Activated naive CD4-positive, alpha-beta T cell treated with anti-CD3 and anti-CD28 coated beads, Interleukin-2, amount 50 U/mL, for 72 hours (primary cell): ENCODE measurements at regions not wholly inside any gene's neighbourhood (a gene's known extent, or its start where the extent isn't known, plus 50 kb on each side); places are given as distances from the start of the nearest gene placed in this dataset.

Source experiments
- ATAC-seq, 2 donors: fragments of 150-1000 bp; cut with Tn5 transposase; 2 replicates each; pipeline ENCODE4 v1.10.0; 2021; ENCODE audit warnings: mild to moderate bottlenecking in 2 of 2, moderate library complexity in 2 of 2
- DNase-seq, 2 donors: peaks; one replicate each; pipeline ENCODE4 v3.0.0; 2021 to 2022; ENCODE audit warnings: low spot score in 2 of 2
- H3K27ac Mint-ChIP-seq, 2 donors: one replicate each; pipeline ENCODE4 v1.8.0; 2022; ENCODE audit warnings: mild to moderate bottlenecking in 2 of 2, mixed read lengths in 2 of 2
- H3K36me3 Mint-ChIP-seq, 2 donors: one replicate each; pipeline ENCODE4 v1.8.0; 2022; ENCODE audit warnings: mixed read lengths in 2 of 2
- H3K9me3 Mint-ChIP-seq, 2 donors: one replicate each; pipeline ENCODE4 v1.8.0; 2022; ENCODE audit warnings: mixed read lengths in 2 of 2

GRCh38 chr2:18824325-18824790 is 235.0 kb upstream of the NT5C1B start:
- H3K9me3 Mint-ChIP-seq, result no peaks in the 10 kb centered on the region
- ATAC-seq (no peak), DNase-seq (no peak)

GRCh38 chr2:18821431-18821830 is 232.1 kb upstream of the NT5C1B start:
- DNase-seq (no peak), ATAC-seq (no peak)
- no peaks in the 10 kb centered on the region for H3K9me3 Mint-ChIP-seq
- no peak overlapping the region for H3K27ac Mint-ChIP-seq
- H3K36me3 Mint-ChIP-seq, result no peaks in the 10 kb centered on the region

More at GRCh38 chr2:18824325-18824790, 235.0 kb upstream of the NT5C1B start:
- Mint-ChIP-seq H3K27ac (no peak overlapping the region), H3K36me3 (no peaks in the 10 kb centered on the region)

GRCh38 chr2:18820966-18821365 is 231.6 kb upstream of the NT5C1B start:
- DNase-seq, result no peak
- H3K9me3 Mint-ChIP-seq, result no peaks in the 10 kb centered on the region
- no peak overlapping the region for H3K27ac Mint-ChIP-seq
- no peak for ATAC-seq
- no peaks in the 10 kb centered on the region for H3K36me3 Mint-ChIP-seq

GRCh38 chr2:18819566-18819965 is 230.2 kb upstream of the NT5C1B start:
- Mint-ChIP-seq H3K27ac (no peak overlapping the region), H3K9me3 (no peaks in the 10 kb centered on the region), H3K36me3 (peaks cover 0 to 7% of the 10 kb centered on the region in 2 donors)
- ATAC-seq (no peak), DNase-seq (no peak)

- ATAC-seq, result no peak
- H3K27ac Mint-ChIP-seq, result no peak overlapping the region
- no peaks in the 10 kb centered on the region for H3K9me3 Mint-ChIP-seq
- DNase-seq, result no peak
- H3K36me3 Mint-ChIP-seq, result peaks cover 0 to 8% of the 10 kb centered on the region in 2 donors
Measured at GRCh38 chr2:18814387-18814786, 225.0 kb upstream of the NT5C1B start.

- Mint-ChIP-seq H3K36me3 (peaks cover 0 to 7% of the 10 kb centered on the region in 2 donors), H3K9me3 (peaks cover 0 to 13% of the 10 kb centered on the region in 2 donors), H3K27ac (no peak overlapping the region)
- no peak for ATAC-seq
- DNase-seq, result no peak
Measured at GRCh38 chr2:18804536-18804935, 215.2 kb upstream of the NT5C1B start.

GRCh38 chr2:18803141-18803939 is 214.0 kb upstream of the NT5C1B start:
- DNase-seq, result no peak
- H3K27ac Mint-ChIP-seq, result no peak overlapping the region
- no peak for ATAC-seq
- peaks cover 0 to 13% of the 10 kb centered on the region in 2 donors for H3K9me3 Mint-ChIP-seq
- H3K36me3 Mint-ChIP-seq, result peaks cover 0 to 7% of the 10 kb centered on the region in 2 donors

GRCh38 chr2:18800240-18800971 is 211.0 kb upstream of the NT5C1B start:
- ATAC-seq (no peak), DNase-seq (no peak)
- peaks cover 0 to 13% of the 10 kb centered on the region in 2 donors for H3K9me3 Mint-ChIP-seq
- H3K36me3 Mint-ChIP-seq, result peaks cover 0 to 7% of the 10 kb centered on the region in 2 donors
- H3K27ac Mint-ChIP-seq, result no peak overlapping the region

GRCh38 chr2:18799397-18799796 is 210.0 kb upstream of the NT5C1B start:
- DNase-seq (no peak), ATAC-seq (no peak)
- Mint-ChIP-seq H3K36me3 (no peaks in the 10 kb centered on the region), H3K9me3 (peaks cover 0 to 6% of the 10 kb centered on the region in 2 donors), H3K27ac (no peak overlapping the region)

- peaks cover 0 to 2% of the 10 kb centered on the region in 2 donors for H3K9me3 Mint-ChIP-seq
- ATAC-seq (no peak), DNase-seq (no peak)
- no peaks in the 10 kb centered on the region for H3K36me3 Mint-ChIP-seq
- H3K27ac Mint-ChIP-seq, result no peak overlapping the region
Measured at GRCh38 chr2:18797133-18797845, 207.9 kb upstream of the NT5C1B start.

- Mint-ChIP-seq H3K27ac (no peak overlapping the region), H3K9me3 (no peaks in the 10 kb centered on the region), H3K36me3 (no peaks in the 10 kb centered on the region)
- DNase-seq (no peak), ATAC-seq (no peak)
Measured at GRCh38 chr2:18795906-18796305, 206.5 kb upstream of the NT5C1B start.

- Mint-ChIP-seq H3K27ac (no peak overlapping the region), H3K36me3 (no peaks in the 10 kb centered on the region), H3K9me3 (no peaks in the 10 kb centered on the region)
- ATAC-seq (no peak), DNase-seq (no peak)
Measured at GRCh38 chr2:18792684-18793083, 203.3 kb upstream of the NT5C1B start.

- peaks cover 0 to 1% of the 10 kb centered on the region in 2 donors for H3K9me3 Mint-ChIP-seq
- H3K36me3 Mint-ChIP-seq, result no peaks in the 10 kb centered on the region
- DNase-seq, result no peak
- H3K27ac Mint-ChIP-seq, result peak overlapping the region in 1 of 2 donors; percentile 26
- no peak for ATAC-seq
Measured at GRCh38 chr2:18792226-18792629, 202.9 kb upstream of the NT5C1B start.

- peaks cover 0 to 2% of the 10 kb centered on the region in 2 donors for H3K36me3 Mint-ChIP-seq
- peaks cover 0 to 3% of the 10 kb centered on the region in 2 donors for H3K9me3 Mint-ChIP-seq
- DNase-seq, result no peak
- ATAC-seq, result no peak
- H3K27ac Mint-ChIP-seq, result no peak overlapping the region
Measured at GRCh38 chr2:18791172-18791797, 201.9 kb upstream of the NT5C1B start.

GRCh38 chr2:18790509-18791171 is 201.3 kb upstream of the NT5C1B start:
- H3K36me3 Mint-ChIP-seq, result peaks cover 0 to 5% of the 10 kb centered on the region in 2 donors
- ATAC-seq, result no peak
- H3K9me3 Mint-ChIP-seq, result peaks cover 0 to 3% of the 10 kb centered on the region in 2 donors
- H3K27ac Mint-ChIP-seq, result no peak overlapping the region
- DNase-seq, result no peak

- DNase-seq (no peak), ATAC-seq (no peak)
- no peak overlapping the region for H3K27ac Mint-ChIP-seq
- peaks cover 0 to 3% of the 10 kb centered on the region in 2 donors for H3K9me3 Mint-ChIP-seq
- H3K36me3 Mint-ChIP-seq, result peaks cover 0 to 12% of the 10 kb centered on the region in 2 donors
Measured at GRCh38 chr2:18788592-18788991, 199.2 kb upstream of the NT5C1B start.
